Stimulated activated CD4-positive, alpha-beta T cell treated with anti-CD3 and anti-CD28 coated beads, Interleukin-12 subunit alpha, Interleukin-12 subunit beta, amount 100 ng/mL, for 24 hours (primary cell): ENCODE measurements at regions not wholly inside any gene's neighbourhood (a gene's known extent, or its start where the extent isn't known, plus 50 kb on each side); places are given as distances from the start of the nearest gene placed in this dataset.

Experiments
- DNase-seq, 2 experiments: peaks; one replicate each; pipeline ENCODE4 v3.0.0-alpha.2; 2020; ENCODE audit warnings: low read depth in 2 of 2

DNA sequence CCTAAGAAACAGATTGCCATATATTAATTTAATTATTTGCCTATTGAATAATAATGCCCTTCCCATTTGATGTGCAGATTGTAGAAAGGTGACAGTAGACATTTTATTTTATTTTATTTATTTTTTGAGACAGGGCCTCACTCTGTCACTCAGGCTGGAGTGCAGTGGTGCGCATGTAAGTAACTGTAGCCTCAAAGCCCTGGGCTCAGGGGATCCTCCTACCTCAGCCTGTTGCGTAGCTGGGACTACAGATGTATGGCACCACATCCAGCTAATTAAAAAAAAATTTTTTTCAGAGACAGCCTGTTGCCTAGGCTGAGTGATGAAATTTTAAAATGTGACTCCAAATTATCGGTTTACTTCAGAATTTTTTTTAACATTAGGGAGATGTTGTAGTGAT lies 1110.0 kb upstream of the EEF2KMT start:
- no peak for DNase-seq

DNA sequence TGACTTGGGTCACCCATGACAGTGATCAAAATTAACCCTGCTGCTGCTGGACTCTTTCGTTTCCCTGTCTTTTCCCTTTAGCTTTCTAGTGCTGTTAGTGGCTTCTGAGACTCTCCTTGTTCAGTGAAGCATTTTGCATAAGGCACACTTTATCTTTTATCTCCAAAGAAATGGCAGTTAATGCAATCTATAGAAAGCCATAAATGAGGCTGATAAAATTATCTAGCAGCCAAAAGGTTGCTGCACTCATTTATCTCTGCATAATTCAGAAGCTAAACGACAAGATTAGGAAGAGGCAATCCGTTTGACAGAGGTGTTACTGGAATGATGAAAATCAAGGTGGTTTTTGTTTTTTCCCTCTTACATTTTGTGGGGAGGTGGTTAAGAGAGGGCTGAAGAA lies 1109.5 kb upstream of the EEF2KMT start:
- no peak for DNase-seq

GRCh38 chr16:6206080-6206479 lies 1108.5 kb upstream of the EEF2KMT start:
- DNase-seq: no peak

DNA sequence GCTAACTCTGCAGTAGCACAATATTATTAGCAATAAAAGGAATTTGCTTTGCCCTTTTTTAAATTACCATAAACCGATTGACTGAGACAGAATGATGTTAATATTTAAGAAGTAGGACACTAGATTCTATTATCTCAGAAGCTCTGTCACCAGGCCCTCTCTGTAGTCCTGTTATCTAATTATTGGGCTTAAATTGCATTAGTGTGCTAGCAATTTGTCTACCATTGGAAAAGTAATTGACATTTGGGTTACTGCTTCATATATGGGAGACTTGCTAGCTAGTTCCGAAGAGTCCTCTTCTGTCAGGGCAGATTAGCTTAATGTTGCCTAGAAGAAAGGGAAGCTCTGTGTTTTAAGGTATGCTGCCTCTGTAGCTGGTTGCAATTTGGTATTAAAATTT lies 1107.3 kb upstream of the EEF2KMT start:
- no peak for DNase-seq

- no peak for DNase-seq
Observed at GRCh38 chr16:6200861-6201260, 1103.3 kb upstream of the EEF2KMT start.

GRCh38 chr16:6200271-6200670 lies 1102.7 kb upstream of the EEF2KMT start:
- no peak for DNase-seq

DNA sequence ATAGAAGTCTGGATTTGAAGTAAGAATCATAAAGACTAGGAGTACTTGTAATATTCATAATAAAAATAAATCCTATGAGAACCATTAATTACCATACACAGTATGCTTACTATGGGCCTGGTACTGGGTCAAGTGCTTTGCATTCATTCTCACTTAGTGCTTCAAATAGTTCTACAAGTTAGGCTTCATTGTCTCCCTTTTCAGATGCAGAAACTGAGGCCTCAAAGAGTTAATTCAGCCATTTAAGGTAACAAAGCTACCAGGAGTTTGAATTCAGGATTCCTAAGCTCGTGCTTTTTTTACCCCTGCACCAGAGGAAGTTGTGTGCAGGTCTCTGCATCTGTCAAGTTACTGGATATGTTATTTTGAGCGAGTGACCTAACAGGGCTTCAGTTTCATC lies 1098.4 kb upstream of the EEF2KMT start:
- no peak for DNase-seq

- no peak for DNase-seq
Observed at GRCh38 chr16:6193718-6194117, 1096.1 kb upstream of the EEF2KMT start.

- no peak for DNase-seq
Observed at GRCh38 chr16:6192984-6193383, 1095.4 kb upstream of the EEF2KMT start.

GRCh38 chr16:6192532-6192931 lies 1094.9 kb upstream of the EEF2KMT start:
- no peak for DNase-seq

DNA sequence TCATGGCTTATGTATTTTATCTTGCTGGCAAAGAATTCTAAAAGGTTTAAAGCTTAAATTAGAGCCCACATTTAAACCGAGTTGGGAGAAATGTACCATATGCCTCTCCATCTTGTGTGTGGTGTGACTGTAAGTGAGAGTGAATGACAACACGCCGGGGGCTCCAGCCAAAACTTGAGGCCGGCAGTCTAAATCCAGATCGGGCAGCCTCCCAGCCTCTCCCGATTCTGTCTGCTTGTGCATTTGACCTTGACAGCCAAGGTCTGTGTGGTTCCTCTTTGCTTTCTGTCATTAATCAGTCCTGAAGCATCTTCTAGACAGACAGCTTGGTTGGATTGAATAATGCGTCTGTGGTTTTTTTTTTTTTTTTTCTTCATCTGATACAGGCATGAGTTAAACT lies 1093.2 kb upstream of the EEF2KMT start:
- no peak for DNase-seq

GRCh38 chr16:6189216-6189615 lies 1091.6 kb upstream of the EEF2KMT start:
- DNase-seq: no peak

GRCh38 chr16:6177616-6178180 lies 1080.1 kb upstream of the EEF2KMT start:
- DNase-seq: no peak

DNA sequence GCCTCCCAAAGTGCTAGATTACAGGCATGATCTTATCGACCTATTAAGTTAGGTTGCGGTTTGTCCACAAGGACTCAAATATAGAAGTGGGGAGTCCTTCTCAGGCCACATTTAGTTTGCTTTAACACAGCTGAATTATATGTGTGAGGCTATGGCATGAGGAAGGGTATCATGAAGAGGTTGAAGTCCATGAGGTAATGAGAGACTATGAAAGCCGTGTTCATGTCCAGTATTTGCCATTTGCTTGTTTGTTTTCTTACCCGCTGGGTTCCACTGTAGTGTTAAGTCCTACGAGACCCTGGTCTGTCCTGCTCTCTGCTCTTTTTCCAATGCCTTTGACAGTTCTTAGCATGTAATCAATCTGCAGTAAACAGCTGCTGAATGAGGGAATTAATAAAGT lies 1072.4 kb upstream of the EEF2KMT start:
- no peak for DNase-seq

- DNase-seq: no peak
Observed at GRCh38 chr16:6165330-6165979, 1067.9 kb upstream of the EEF2KMT start.

- DNase-seq: no peak
Observed at GRCh38 chr16:6160871-6161270, 1063.3 kb upstream of the EEF2KMT start.

DNA sequence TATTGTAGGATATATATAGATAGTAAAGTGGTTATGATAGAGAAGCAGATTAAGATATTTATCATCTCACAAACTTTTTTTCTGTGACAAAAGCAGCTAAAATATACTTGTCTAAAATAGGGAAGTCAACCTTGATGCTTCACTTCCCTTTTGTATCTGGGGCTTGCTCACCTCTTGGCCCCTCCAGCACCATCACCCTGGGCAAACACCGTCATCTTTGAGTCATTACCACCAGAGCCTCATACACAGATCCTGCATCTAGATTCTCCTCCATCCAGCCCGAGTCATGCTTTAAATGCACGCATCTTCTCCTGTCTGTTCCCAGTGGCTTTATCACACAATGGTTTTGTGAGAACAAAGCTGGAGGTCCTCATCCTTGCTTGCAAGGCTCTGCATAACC lies 1062.7 kb upstream of the EEF2KMT start:
- no peak for DNase-seq

GRCh38 chr16:6157806-6158205 lies 1060.2 kb upstream of the EEF2KMT start:
- no peak for DNase-seq

DNA sequence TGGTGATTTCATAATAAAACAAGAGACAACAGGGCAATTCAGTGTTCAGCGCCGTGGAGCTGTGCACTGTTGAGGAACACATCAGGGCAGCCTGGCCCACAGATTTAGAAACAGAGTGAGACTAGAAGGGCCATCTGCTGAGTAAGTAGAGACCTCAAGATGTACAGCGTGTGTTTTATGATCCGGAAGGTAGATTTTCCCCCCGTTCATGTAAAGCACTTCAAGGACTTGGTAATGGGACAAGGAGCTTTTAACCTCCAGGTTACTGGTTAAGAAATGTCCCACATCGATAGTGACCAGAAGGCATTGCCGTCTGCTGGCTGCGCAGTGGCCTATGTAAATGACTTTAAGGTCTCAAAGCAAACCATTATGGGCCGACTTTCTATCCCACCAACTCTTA lies 1057.7 kb upstream of the EEF2KMT start:
- DNase-seq: no peak

DNA sequence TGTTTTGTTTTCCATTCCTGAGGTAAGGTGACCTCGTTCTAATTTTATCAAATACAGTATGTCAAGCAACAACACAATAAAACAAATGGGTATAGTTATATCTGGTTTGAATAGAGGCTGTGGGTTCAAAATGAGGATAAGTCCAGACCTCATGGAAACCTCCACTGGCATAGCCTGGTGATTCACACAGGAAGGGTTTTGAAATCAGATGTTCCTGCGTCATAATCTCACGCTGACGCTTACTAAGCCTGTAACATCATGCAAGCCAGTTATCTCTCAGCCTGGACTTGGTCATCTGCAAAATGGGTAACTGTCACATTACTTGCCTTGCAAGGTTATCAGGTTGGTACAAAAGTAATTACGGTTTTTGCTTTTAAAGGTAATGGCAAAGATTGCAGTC lies 1056.3 kb upstream of the EEF2KMT start:
- no peak for DNase-seq

DNA sequence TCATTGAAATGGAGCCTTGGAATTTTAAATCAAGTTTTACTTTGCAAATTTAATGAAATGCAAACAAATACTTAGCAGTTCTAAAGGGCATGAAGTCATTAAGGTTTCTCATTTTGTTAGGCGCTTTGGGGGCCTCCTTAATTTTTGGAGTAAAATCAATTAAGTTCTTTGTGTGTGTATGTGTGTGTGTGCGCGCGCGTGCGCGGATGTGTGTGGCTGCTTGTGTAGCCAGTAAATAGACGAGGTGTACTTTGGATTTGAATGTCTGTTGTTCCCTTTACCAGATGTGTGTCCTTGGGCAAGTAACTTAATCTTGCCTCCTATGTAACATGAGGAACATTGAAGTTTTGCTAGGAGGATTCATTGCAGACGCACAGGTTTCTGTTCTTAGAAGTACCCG lies 1051.4 kb upstream of the EEF2KMT start:
- no peak for DNase-seq

DNA sequence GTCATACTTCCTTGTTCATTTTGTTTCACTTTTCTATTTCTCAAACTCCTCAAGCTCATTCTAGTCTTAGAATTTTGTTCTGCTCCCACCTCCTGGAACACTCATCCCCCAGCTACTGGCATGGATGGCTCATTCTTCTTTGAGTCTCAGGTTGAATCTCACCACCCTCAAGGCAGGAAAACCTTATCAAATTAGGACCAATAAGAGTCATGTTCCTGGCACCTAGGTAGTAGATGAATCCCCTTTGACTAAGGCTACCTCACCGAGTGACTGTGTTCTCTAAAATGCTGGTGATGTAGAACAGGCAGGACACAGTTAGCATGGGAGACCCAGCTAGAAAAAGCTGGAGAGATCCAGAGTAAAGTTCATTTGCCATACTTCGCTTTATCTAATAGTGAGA lies 1050.8 kb upstream of the EEF2KMT start:
- no peak for DNase-seq

- no peak for DNase-seq
Observed at GRCh38 chr16:6146874-6147425, 1049.4 kb upstream of the EEF2KMT start.

DNA sequence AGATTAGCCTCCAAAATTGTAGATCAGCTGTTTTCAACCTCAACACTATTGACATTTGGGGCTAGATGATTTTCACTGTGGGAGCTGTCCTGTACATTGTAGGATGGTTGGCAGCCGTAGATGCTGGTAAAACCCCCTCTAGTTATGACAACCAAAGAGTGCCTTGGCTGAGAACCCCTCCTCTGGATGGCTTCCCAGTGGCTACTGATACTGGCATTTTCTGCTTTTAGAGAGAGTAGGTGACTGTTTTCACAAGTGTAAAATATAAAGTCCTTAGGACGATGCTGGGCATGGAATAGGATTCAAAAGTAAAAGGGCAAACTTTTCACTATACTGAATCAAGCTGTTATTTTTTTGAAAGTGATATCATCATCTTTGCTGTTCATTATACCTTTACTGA lies 1048.8 kb upstream of the EEF2KMT start:
- no peak for DNase-seq
